OCI-LY7 (cell line): ENCODE measurements at regions not wholly inside any gene's neighbourhood (a gene's known extent, or its start where the extent isn't known, plus 50 kb on each side); places are given as distances from the start of the nearest gene placed in this dataset.

ENCODE experiments used
- BruUV-seq: library from RNA; stranded (reverse); fragments of 400-500 nt; replicated peaks from 2 replicates; lab custom pipeline; 2021; lab: Mats Ljungman, UMichigan
- CTCF ChIA-PET: fragments of 300-600 bp; sonication (Branson Sonifier 250); formaldehyde crosslinking; loops from one replicate; lab custom pipeline; 2022; ENCODE audit warnings: antibody characterized with exemption; ENCODE audit not compliant: unreplicated experiment; lab: Charles Lee
- POLR2A ChIA-PET: fragments of 300-600 bp; sonication (Branson Sonifier 250); formaldehyde crosslinking; loops from one replicate; lab custom pipeline; 2022; ENCODE audit warnings: antibody characterized with exemption; lab: Charles Lee
- DNase-seq: peaks from one replicate; pipeline ENCODE4 v3.0.0-alpha.2; 2015; ENCODE audit warnings: low spot score
- H2AFZ ChIP-seq: fragments of 200-600 bp; sonication (generic), shearing (Covaris generic); 2 replicates; pipeline ENCODE4 v1.6.1; 2014; ENCODE audit warnings: mild to moderate bottlenecking, antibody characterized with exemption, low read length, moderate library complexity
- H3K27ac ChIP-seq: fragments of 200-600 bp; sonication (generic); 2 replicates; pipeline ENCODE4 v1.5.1; 2014; ENCODE audit warnings: mixed run types, low read depth, mild to moderate bottlenecking, moderate library complexity, low read length, inconsistent platforms; ENCODE audit not compliant: poor library complexity, severe bottlenecking
- H3K36me3 ChIP-seq: fragments of 200-600 bp; sonication (generic); 2 replicates; pipeline ENCODE4 v1.6.1; 2014; ENCODE audit warnings: mild to moderate bottlenecking, antibody characterized with exemption, low read length, moderate library complexity, mixed read lengths; ENCODE audit not compliant: insufficient read depth
- H3K4me1 ChIP-seq: fragments of 200-600 bp; sonication (generic); 2 replicates; pipeline ENCODE4 v1.5.1; 2014; ENCODE audit warnings: mild to moderate bottlenecking, low read length; ENCODE audit not compliant: insufficient read depth, poor library complexity, severe bottlenecking
- H3K4me2 ChIP-seq: fragments of 200-600 bp; sonication (generic); 2 replicates; pipeline ENCODE4 v1.6.1; 2014; ENCODE audit warnings: mild to moderate bottlenecking, low read length
- H3K4me3 ChIP-seq: fragments of 200-600 bp; sonication (generic); 2 replicates; pipeline ENCODE4 v1.5.1; 2014; ENCODE audit warnings: mild to moderate bottlenecking, low read depth, low read length; ENCODE audit not compliant: poor library complexity, severe bottlenecking
- H3K79me2 ChIP-seq: fragments of 200-600 bp; sonication (generic); 2 replicates; pipeline ENCODE4 v1.6.1; 2016; ENCODE audit warnings: low read depth, mild to moderate bottlenecking, low read length, moderate library complexity, mixed read lengths; ENCODE audit not compliant: insufficient read depth
- H3K9me2 ChIP-seq: fragments of 200-600 bp; sonication (generic); 2 replicates; pipeline ENCODE4 v1.6.1; 2016; ENCODE audit warnings: mild to moderate bottlenecking, low read length, mixed read lengths; ENCODE audit not compliant: insufficient read depth
- H3K9me3 ChIP-seq: fragments of 200-600 bp; sonication (generic); 2 replicates; pipeline ENCODE4 v1.6.1; 2014; ENCODE audit warnings: mild to moderate bottlenecking, mixed run types, low read length, mixed read lengths
- H4K20me1 ChIP-seq: fragments of 200-600 bp; sonication (generic); 2 replicates; pipeline ENCODE4 v1.6.1; 2014; ENCODE audit warnings: mild to moderate bottlenecking, antibody characterized with exemption, low read length, moderate library complexity, mixed read lengths; ENCODE audit not compliant: insufficient read depth
- CTCF ChIP-seq: fragments of 200-600 bp; sonication (generic); conservative IDR thresholded peaks from 2 replicates; pipeline ENCODE4 v1.5.1; 2014; ENCODE audit warnings: mild to moderate bottlenecking, antibody characterized with exemption, low read length, moderate library complexity, mixed read lengths
- EZH2phosphoT487 ChIP-seq: fragments of 200-600 bp; sonication (generic); IDR thresholded peaks from 2 replicates; pipeline ENCODE4 v1.6.1; 2018; ENCODE audit warnings: low read depth, borderline replicate concordance, mild to moderate bottlenecking, mixed run types, antibody characterized with exemption, low read length, moderate library complexity, mixed read lengths
- intact Hi-C: fragments of 100-400 bp; cut with micrococcal nuclease; formaldehyde crosslinking; loops from one replicate; pipeline ENCODE4 v1.10.0; 2022; ENCODE audit not compliant: unreplicated experiment

DNA sequence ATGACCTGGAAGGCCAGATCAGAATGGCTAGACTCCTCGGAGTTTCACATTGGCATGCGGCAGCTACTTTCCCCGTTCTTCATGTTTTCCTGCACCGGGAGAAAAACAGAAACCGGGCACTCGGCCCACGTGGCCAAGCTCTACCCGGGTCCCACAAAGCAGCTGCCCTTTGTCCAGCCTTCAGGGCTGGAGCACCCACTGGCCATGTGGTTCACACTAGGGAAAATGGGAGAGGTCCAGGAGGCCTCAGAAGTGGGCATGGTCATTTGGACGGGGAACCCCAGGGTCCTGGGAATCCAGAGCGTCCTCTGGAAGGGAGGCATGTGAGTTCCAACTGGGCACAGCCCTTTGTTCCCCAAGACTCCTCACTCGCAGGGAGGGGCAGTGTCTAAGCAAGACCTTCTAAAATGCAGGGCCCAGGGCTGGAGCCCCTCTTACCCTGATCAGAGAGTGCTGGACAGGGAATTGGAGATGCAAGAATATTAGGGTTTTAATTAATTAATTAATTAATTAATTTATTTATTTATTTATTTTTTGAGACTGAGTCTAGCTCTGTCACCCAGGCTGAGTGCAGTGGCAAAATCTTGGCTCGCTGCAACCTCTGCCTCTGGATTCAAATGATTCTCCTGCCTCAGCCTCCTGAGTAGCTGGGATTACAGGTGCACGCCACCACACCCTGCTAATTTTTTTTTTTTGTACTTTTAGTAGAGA is 97.2 kb upstream of the CPEB4 start:
- Histone ChIP-seq H3K79me2 (no peaks in the 10 kb centered on the region), H2AFZ (no peak overlapping the region), H3K4me2 (peak overlapping the region; percentile 68), H3K9me2 (no peaks in the 10 kb centered on the region), H4K20me1 (no peaks in the 10 kb centered on the region), H3K9me3 (no peaks in the 10 kb centered on the region), H3K4me1 (peaks cover 69% of the 10 kb centered on the region), H3K27ac (peak overlapping the region; percentile 38), H3K4me3 (peak overlapping the region; percentile 18), H3K36me3 (no peaks in the 10 kb centered on the region)
- POLR2A ChIA-PET = interaction anchor here (0.8 to 6.3 kb wide), 12 partner anchors 8 to 102 kb away, joined by 3 to 30 read pairs (median 4); no protein-coding TSS in a partner anchor
- CTCF ChIA-PET = interaction anchor here (0.6 to 0.8 kb wide), 2 partner anchors 57 to 71 kb away, joined by 3 to 4 read pairs; no protein-coding TSS in a partner anchor
- TF ChIP-seq EZH2phosphoT487 = no peak
- no peak for TF ChIP-seq CTCF
- DNase-seq = no peak
- no TSS peak for BruUV-seq
- intact Hi-C loops = loop anchor here (1.0 to 2.0 kb wide), 5 partner anchors 30 to 103 kb away; no protein-coding TSS in a partner anchor

- Histone ChIP-seq H4K20me1 (no peaks in the 10 kb centered on the region), H3K9me3 (no peaks in the 10 kb centered on the region), H3K79me2 (no peaks in the 10 kb centered on the region), H3K9me2 (no peaks in the 10 kb centered on the region), H3K27ac (no peak overlapping the region), H3K4me2 (no peak overlapping the region), H2AFZ (no peak overlapping the region), H3K36me3 (no peaks in the 10 kb centered on the region), H3K4me1 (peaks cover 60% of the 10 kb centered on the region), H3K4me3 (no peak overlapping the region)
- no peak for TF ChIP-seq CTCF
- TF ChIP-seq EZH2phosphoT487 = no peak
- intact Hi-C loops = loop anchor here (2.0 kb wide), 1 partner anchor 29 kb away; no protein-coding TSS in a partner anchor
- BruUV-seq = no TSS peak
- DNase-seq = no peak
- ChIA-PET POLR2A (interaction anchor here (0.6 to 6.3 kb wide), 9 partner anchors 12 to 1518 kb away, joined by 3 to 30 read pairs (median 4); no protein-coding TSS in a partner anchor), CTCF (no interaction called here)
These were observed 96.3 kb upstream of the CPEB4 start for GRCh38 chr5:173791878-173792277.
